ENCODE measurements at regions not wholly inside any gene's neighbourhood (a gene's known extent, or its start where the extent isn't known, plus 50 kb on each side); places are given as distances from the start of the nearest gene placed in this dataset.

GRCh38 chr3:22495241-22495640, 707.9 kb upstream of the UBE2E2 start:
- no peak for TF ChIP-seq E2F4 (CRISPR knock-in tag; IDR thresholded peaks at IDR 0.05; ENCODE audit: borderline replicate concordance, low read depth)
- no peak for TF ChIP-seq JUN (CRISPR knock-in tag; IDR thresholded peaks at IDR 0.05)
- no peak for TF ChIP-seq IRF1 (CRISPR knock-in tag; IDR thresholded peaks at IDR 0.05)
- no peak for TF ChIP-seq ZNF138 (CRISPR knock-in tag; conservative IDR thresholded peaks at IDR 0.05)
- no peak for TF ChIP-seq AR (CRISPR knock-in tag; IDR thresholded peaks at IDR 0.05)
- no peak for TF ChIP-seq CREM (CRISPR knock-in tag; IDR thresholded peaks at IDR 0.05)
- TF ChIP-seq CTCF (IDR thresholded peaks at IDR 0.05) = no peak
- TF ChIP-seq ESRRA (CRISPR knock-in tag; IDR thresholded peaks at IDR 0.05; ENCODE audit: borderline replicate concordance) = no peak
- no peak for TF ChIP-seq HMGXB4 (CRISPR knock-in tag; IDR thresholded peaks at IDR 0.05)

Data from WTC11 (cell line).